Omental fat pad (tissue), 3 donors: ENCODE measurements at regions not wholly inside any gene's neighbourhood (a gene's known extent, or its start where the extent isn't known, plus 50 kb on each side); places are given as distances from the start of the nearest gene placed in this dataset.
"Not testable (repeated sequence)": the region's sequence is repeated elsewhere in the genome, so short reads cannot be mapped to it uniquely, and the experiment has no call there.

Experiments used
- ATAC-seq: fragments of 150-250 bp; one replicate; pipeline ENCODE4 v1.9.1; 2016; ENCODE audit warnings: mild to moderate bottlenecking, moderate library complexity; ENCODE audit not compliant: low FRiP score
- DNase-seq: peaks from one replicate; pipeline ENCODE4 v3.0.0-alpha.2; 2019; ENCODE audit warnings: low spot score
- TF ChIP-seq, protein P1 (sequence below), 3 donors: fragments of 450-650 bp; IDR thresholded peaks; one replicate each; pipeline ENCODE4 v1.5.1; 2016 to 2017; ENCODE audit warnings: antibody characterized with exemption in 3 of 3, mild to moderate bottlenecking in 3 of 3, moderate library complexity in 2 of 3

DNA sequence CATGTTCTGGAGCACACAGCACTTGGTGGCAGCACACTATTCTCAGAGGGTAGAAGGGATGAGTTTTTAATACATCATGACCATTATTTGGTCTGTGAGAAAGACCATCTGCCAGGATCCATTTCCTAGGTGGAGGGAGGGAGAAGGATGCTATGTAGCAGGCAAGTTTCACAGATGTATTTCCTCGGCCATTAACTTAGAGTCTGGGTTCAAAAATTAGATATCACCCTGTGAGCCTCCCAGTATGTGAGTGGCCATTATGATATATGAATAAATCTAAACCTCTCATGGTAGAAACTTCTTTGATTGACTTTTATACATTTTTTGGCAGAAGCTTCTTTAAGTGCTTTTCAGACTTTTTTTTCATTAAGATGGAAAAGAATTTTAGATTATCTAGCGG lies 133.9 kb downstream of the SREK1 start:
- DNase-seq (no peak), ATAC-seq (no peak)
- TF ChIP-seq, protein P1, sequence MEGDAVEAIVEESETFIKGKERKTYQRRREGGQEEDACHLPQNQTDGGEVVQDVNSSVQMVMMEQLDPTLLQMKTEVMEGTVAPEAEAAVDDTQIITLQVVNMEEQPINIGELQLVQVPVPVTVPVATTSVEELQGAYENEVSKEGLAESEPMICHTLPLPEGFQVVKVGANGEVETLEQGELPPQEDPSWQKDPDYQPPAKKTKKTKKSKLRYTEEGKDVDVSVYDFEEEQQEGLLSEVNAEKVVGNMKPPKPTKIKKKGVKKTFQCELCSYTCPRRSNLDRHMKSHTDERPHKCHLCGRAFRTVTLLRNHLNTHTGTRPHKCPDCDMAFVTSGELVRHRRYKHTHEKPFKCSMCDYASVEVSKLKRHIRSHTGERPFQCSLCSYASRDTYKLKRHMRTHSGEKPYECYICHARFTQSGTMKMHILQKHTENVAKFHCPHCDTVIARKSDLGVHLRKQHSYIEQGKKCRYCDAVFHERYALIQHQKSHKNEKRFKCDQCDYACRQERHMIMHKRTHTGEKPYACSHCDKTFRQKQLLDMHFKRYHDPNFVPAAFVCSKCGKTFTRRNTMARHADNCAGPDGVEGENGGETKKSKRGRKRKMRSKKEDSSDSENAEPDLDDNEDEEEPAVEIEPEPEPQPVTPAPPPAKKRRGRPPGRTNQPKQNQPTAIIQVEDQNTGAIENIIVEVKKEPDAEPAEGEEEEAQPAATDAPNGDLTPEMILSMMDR (IDR thresholded peaks at IDR 0.05): no peak

DNA sequence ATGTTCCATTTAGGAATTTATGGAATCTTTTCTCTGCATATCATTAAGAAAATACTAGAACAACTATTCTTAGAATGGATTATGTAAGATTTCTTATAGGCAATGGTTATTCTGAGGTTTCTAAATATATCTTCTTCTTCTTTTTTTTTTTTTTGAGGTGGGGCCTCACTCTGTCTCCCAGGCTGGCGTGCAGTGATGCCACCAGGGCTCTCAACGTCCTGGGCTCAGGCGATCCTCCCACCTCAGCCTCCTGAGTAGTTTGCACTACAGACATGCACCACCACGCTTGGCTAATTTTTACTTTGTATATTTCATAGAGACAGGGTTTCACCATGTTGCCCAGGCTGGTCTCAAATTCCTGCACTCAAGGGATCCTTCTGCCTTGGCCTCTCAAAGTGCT lies 137.2 kb downstream of the SREK1 start:
- ATAC-seq (no peak), DNase-seq (no peak)
- TF ChIP-seq, protein P1 (IDR thresholded peaks at IDR 0.05): no peak

DNA sequence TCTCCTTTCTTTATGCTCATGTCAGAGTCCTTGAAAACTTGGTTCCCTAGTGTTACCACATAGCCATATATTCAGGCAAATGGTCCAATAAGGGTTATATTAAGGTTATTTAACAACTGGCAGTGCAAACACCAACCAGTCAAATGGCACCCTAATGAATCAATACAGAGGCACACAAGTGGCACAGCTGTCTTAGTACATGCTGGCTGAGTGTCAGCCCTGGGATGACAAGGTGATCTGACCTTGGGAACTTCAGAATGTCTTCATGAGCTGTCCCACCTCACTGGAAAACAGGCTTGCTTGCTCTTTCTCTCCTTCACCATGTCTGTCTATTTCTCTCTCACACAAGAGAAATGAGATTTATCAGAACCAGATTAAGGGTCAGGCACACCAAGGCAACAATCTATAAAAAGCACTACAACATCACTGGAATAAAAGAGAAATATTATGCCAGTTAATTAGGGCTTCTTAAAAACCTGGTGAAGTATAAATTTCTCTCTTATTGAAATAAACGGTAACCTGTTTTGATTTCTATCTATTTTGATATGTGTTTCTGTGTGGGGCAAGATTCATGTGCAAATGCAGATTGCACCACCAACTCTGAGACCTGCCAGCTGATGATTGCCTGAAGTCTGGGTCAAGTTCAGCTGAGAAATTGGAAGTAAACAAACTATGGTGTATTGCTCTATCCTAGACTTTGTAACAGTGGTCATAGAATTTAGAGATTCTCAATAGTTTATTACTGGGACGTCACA lies 140.7 kb downstream of the SREK1 start:
- DNase-seq (no peak), ATAC-seq (no peak)
- TF ChIP-seq, protein P1 (IDR thresholded peaks at IDR 0.05): no peak

DNA sequence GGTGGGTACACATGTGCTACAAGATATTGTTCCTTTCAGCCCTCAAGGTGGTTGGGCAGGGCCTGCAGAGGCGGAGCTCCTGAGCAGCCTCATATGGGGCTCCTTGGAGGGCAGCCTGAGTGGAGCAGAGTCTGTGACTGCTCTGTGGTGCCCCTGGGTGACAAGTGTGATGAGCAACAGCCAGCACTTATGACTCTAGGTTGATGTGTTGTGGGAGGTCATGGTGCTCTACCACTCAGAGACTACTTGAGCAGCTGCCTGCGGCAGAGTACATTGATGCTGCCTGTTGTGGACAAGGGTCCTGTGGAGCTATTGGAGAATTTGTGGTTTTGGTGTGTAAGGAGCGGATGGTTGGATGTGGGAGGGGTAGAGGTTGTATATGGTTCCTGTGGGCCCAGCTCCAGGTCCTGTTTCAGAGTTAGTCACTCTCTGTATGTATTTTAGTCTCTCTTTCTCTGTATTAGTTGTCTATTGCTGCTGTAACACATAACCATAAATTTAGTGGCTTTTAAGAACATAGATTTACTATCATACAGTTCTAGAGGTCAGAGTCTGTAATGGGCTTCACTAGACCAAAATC lies 141.3 kb downstream of the SREK1 start:
- TF ChIP-seq, protein P1 (IDR thresholded peaks at IDR 0.05): no peak
- no peak for DNase-seq
- ATAC-seq: no peak

DNA sequence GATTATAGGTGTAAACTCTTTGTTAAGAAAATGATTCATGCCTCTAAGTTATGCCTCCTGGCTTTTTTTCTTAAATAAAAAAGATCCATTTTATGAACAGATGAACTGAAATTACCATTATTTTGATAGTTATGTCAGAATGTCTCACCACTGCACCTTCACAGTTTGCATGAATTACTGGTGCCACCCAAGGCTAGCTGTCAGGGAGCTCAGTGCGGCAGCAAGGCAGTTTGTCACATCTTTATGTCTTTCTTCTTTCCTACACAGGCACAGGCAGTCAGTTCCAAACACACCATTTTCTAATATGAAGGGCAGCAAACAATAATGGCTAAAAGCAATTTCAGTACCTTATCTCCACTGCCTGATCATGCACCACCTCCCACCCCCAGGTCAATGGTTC lies 147.7 kb downstream of the SREK1 start:
- DNase-seq (no peak), ATAC-seq (no peak)
- TF ChIP-seq, protein P1 (IDR thresholded peaks at IDR 0.05): no peak

DNA sequence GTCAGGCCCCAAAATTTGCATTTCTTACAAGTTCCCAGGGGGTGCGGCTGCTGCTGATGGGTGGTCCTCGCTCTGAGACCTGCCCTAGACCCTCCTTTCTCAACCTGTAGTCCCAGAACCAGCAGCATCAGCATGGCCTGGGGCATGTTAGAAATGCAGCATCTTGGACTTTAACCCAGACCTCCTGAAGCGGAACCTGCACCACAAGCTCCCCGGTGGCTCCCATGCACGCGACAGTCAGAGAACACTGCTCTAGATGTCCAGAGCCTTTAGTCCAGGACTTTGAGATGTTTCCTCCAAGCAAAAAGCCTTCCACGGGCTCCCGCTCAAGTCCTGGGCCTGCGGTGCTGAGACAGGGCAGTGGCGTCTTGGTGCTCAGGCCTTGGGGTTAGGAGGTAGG lies 149.8 kb downstream of the SREK1 start:
- not testable (repeated sequence) for ATAC-seq, DNase-seq

DNA sequence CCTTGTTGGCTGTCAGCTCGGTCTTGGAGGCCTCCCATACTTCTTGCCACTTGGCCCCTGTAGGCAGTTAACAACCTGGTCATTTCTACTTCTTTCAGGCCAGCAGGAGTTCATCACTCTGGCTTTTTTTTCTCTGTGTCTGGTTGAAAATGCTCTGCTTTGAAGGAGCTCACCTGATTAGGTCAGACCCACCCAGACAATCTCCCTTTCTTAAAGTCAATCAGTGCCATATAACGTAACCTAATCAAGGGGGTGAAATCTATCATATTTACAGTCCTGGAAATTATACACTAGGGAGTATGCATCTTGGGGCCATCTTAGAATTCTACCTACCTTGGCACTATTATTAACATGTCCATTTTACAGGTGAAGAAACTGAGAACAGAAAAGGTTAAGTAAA lies 155.4 kb downstream of the SREK1 start:
- DNase-seq (no peak), ATAC-seq (no peak)
- TF ChIP-seq, protein P1 (IDR thresholded peaks at IDR 0.05): no peak
